ENCODE measurements at regions not wholly inside any gene's neighbourhood (a gene's known extent, or its start where the extent isn't known, plus 50 kb on each side); places are given as distances from the start of the nearest gene placed in this dataset.

DNA sequence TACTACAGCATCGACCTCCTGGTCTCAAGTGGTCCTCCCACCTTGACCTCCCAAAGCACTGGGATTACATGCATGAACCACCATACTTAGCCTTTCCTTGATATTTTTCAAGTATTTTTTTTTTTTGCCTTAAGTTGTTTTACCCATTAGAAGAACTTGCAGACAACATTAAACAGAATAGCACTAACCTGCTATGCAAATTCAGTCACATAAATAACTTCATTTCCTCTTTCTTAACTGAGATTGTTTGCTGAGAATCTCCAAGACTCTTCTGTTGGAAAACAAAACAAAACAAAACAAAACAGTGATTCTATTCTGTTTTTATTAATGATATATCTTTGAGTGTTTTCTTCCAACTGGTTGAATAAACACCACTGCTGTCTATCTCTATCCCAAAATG is 115.9 kb upstream of the IFNG-AS1 start:
- no peak for TF ChIP-seq POLR2AphosphoS5 (IDR thresholded peaks at IDR 0.05; ENCODE audit: low read depth, low read length)
- TF ChIP-seq, protein P1, sequence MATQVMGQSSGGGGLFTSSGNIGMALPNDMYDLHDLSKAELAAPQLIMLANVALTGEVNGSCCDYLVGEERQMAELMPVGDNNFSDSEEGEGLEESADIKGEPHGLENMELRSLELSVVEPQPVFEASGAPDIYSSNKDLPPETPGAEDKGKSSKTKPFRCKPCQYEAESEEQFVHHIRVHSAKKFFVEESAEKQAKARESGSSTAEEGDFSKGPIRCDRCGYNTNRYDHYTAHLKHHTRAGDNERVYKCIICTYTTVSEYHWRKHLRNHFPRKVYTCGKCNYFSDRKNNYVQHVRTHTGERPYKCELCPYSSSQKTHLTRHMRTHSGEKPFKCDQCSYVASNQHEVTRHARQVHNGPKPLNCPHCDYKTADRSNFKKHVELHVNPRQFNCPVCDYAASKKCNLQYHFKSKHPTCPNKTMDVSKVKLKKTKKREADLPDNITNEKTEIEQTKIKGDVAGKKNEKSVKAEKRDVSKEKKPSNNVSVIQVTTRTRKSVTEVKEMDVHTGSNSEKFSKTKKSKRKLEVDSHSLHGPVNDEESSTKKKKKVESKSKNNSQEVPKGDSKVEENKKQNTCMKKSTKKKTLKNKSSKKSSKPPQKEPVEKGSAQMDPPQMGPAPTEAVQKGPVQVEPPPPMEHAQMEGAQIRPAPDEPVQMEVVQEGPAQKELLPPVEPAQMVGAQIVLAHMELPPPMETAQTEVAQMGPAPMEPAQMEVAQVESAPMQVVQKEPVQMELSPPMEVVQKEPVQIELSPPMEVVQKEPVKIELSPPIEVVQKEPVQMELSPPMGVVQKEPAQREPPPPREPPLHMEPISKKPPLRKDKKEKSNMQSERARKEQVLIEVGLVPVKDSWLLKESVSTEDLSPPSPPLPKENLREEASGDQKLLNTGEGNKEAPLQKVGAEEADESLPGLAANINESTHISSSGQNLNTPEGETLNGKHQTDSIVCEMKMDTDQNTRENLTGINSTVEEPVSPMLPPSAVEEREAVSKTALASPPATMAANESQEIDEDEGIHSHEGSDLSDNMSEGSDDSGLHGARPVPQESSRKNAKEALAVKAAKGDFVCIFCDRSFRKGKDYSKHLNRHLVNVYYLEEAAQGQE (IDR thresholded peaks at IDR 0.05; ENCODE audit: insufficient read depth in 1 of 2, low read depth in 2 of 2, low read length in 2 of 2), result no peak
